ENCODE measurements at regions not wholly inside any gene's neighbourhood (a gene's known extent, or its start where the extent isn't known, plus 50 kb on each side); places are given as distances from the start of the nearest gene placed in this dataset.

- TF ChIP-seq ZBTB33 (IDR thresholded peaks at IDR 0.05; ENCODE audit: borderline replicate concordance, low read depth) (no peak), FOXM1 (IDR thresholded peaks at IDR 0.05; ENCODE audit: low read depth) (no peak)
Observed at GRCh38 chr4:77500801-77501200, 104.8 kb upstream of the CXCL13 start (continued).

- no peaks in the 10 kb centered on the region for H3K36me3 ChIP-seq (replicated peaks in 1 of 2; ENCODE audit: control insufficient read depth in 1 of 2, insufficient read depth in 2 of 2, low read length in 1 of 2)
- no peak for TF ChIP-seq JUND (IDR thresholded peaks at IDR 0.05)
- TF ChIP-seq NRF1 (IDR thresholded peaks at IDR 0.05; ENCODE audit: low read depth, low read length) = no peak
- TF ChIP-seq MAX (IDR thresholded peaks at IDR 0.05; ENCODE audit: low read depth) = no peak
- no peak for TF ChIP-seq FOXM1 (IDR thresholded peaks at IDR 0.05; ENCODE audit: low read depth)
- no peak for TF ChIP-seq ZBTB33 (IDR thresholded peaks at IDR 0.05; ENCODE audit: borderline replicate concordance, low read depth)
- no peak for TF ChIP-seq RXRA (IDR thresholded peaks at IDR 0.05; ENCODE audit: borderline replicate concordance, low read depth)
- TF ChIP-seq POLR2AphosphoS5 (IDR thresholded peaks at IDR 0.05; ENCODE audit: low read depth, low read length) = no peak
- no peak for TF ChIP-seq REST (IDR thresholded peaks at IDR 0.05; ENCODE audit: low read depth, low read length)
- no peak for TF ChIP-seq MEF2A (IDR thresholded peaks at IDR 0.05; ENCODE audit: borderline replicate concordance, low read depth)
- no peak for TF ChIP-seq TCF12 (IDR thresholded peaks at IDR 0.05)
- no peak for TF ChIP-seq GABPA (IDR thresholded peaks at IDR 0.05; ENCODE audit: low read depth)
- TF ChIP-seq GATA2 (CRISPR knock-in tag; IDR thresholded peaks at IDR 0.05) = no peak
- no peak for TF ChIP-seq CHD2 (IDR thresholded peaks at IDR 0.05; ENCODE audit: low read length, partially characterized antibody)
- no peak for TF ChIP-seq FOXJ3 (CRISPR knock-in tag; IDR thresholded peaks at IDR 0.05)
- no peaks in the 10 kb centered on the region for H3K79me2 ChIP-seq (ENCODE audit: insufficient read depth)
- H3F3A ChIP-seq (replicated peaks; ENCODE audit: insufficient read depth) = no peaks in the 10 kb centered on the region
- no peaks in the 10 kb centered on the region for H3K27me3 ChIP-seq (ENCODE audit: insufficient read depth)
- ChIA-PET POLR2A (no interaction called here), CTCF (no interaction called here)
- H3K9me2 ChIP-seq = no peaks in the 10 kb centered on the region
- no peaks in the 10 kb centered on the region for H3K9me3 ChIP-seq
- H3K27ac ChIP-seq (ENCODE audit: low read depth in 2 of 2, low read length in 1 of 2) = no peak overlapping the region
- H3K4me1 ChIP-seq (ENCODE audit: control insufficient read depth in 1 of 2, insufficient read depth in 2 of 2, low read depth in 1 of 2, low read length in 1 of 2) = no peaks in the 10 kb centered on the region
- no peak overlapping the region for H3K9ac ChIP-seq
- H2AFZ ChIP-seq (ENCODE audit: low read depth) = no peak overlapping the region
- no peak overlapping the region for H3K4me3 ChIP-seq (ENCODE audit: low read depth in 2 of 2, low read length in 1 of 2)
- no peaks in the 10 kb centered on the region for H4K20me1 ChIP-seq (ENCODE audit: insufficient read depth)
- DNase-seq = no peak
- H3K4me2 ChIP-seq = no peak overlapping the region
Observed at GRCh38 chr4:77501240-77501639, 104.4 kb upstream of the CXCL13 start.

Data from SK-N-SH (cell line).